ENCODE measurements at regions not wholly inside any gene's neighbourhood (a gene's known extent, or its start where the extent isn't known, plus 50 kb on each side); places are given as distances from the start of the nearest gene placed in this dataset.

DNA sequence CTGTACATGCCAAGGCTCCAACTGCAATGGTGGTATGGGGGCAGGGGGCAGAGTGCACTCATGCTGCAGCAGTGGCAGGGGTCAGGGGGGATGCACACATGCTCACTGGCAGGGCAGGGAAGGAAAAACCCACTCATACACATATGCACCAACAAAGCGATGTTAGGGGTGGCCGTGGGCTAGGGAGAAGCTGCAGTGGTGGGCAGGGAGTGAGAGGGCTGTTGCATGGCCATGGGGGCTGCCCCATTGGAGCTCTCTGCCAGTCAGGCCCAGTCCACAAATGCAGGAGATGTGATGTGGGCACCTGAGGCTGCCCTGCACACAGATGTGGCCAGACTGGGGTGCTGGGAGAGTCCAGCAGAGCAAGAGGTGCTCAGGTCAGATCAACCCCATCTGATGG is 238.1 kb upstream of the NXPH2 start:
- H3K9ac ChIP-seq (ENCODE audit: insufficient read depth in 1 of 2, low read depth in 2 of 2, low read length in 2 of 2) = no peak overlapping the region
- CTCF ChIA-PET (ENCODE audit: low intra/inter-chr PET ratio) = no interaction called here
- H3K27ac ChIP-seq (ENCODE audit: extremely low read depth, low read depth, low read length) = no peak overlapping the region
- no peak overlapping the region for H3K4me2 ChIP-seq (ENCODE audit: insufficient read depth, low read length)
- DNase-seq (ENCODE audit: extremely low read depth in 1 of 4, low spot score in 3 of 4) (no peak), ATAC-seq (no peak), FAIRE-seq (no peak)
- H3K9me3 ChIP-seq (replicated peaks; ENCODE audit: control insufficient read depth, insufficient read depth, low read depth, low read length) = no peaks in the 10 kb centered on the region
- no peaks in the 10 kb centered on the region for H3K27me3 ChIP-seq (ENCODE audit: control insufficient read depth in 2 of 2, insufficient read depth in 2 of 2, low read length in 2 of 2)
- BruUV-seq (replicated peaks) = no TSS peak
- no peaks in the 10 kb centered on the region for H3K4me1 ChIP-seq (replicated peaks in 1 of 2; ENCODE audit: control insufficient read depth in 2 of 2, insufficient read depth in 2 of 2, low read length in 2 of 2)
- H3K36me3 ChIP-seq (ENCODE audit: control insufficient read depth, insufficient read depth, low read length) = no peaks in the 10 kb centered on the region
- no peaks in the 10 kb centered on the region for H3K79me2 ChIP-seq (ENCODE audit: control insufficient read depth, insufficient read depth, low read length)
- H2AFZ ChIP-seq (ENCODE audit: low read depth, low read length) = no peak overlapping the region
- no peak for TF ChIP-seq ETV1 (tag; conservative IDR thresholded peaks at IDR 0.05; ENCODE audit: low read depth)
- POLR2A ChIA-PET = no interaction called here
- no peaks in the 10 kb centered on the region for H3K9me1 ChIP-seq (ENCODE audit: control insufficient read depth, insufficient read depth, low read length)
- intact Hi-C loops (cut with micrococcal nuclease) = no loop called here
- no peaks in the 10 kb centered on the region for H4K20me1 ChIP-seq (replicated peaks; ENCODE audit: control insufficient read depth, insufficient read depth, low read length)
- in situ Hi-C loops (cut with MboI) = no loop called here
- no peak overlapping the region for H3K4me3 ChIP-seq
- WGBS (ENCODE audit: insufficient coverage, low coverage, missing lambda C conversion rate) = 17% methylated on average over 2 of the region's 2 CpGs

DNA sequence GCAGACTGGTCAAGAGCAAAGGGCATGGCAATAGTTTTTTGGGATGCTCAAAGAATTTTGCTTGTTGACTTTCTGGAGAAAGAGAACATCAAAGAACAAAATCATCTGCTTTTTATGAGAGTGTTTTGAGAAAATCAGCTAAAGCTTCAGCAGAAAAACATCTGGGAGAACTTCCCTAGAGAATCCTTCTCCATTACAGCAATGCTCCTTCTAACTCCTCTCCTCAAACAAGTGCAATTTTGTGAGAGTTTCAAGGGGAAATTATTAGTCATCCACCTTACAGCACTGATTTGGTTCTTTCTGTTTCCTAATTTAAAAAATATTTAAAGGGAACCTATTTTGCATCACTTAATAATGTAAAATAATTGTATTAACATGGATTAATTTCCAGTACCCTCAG is 226.9 kb upstream of the NXPH2 start:
- Histone ChIP-seq H3K4me1 (replicated peaks in 1 of 2; ENCODE audit: control insufficient read depth in 2 of 2, insufficient read depth in 2 of 2, low read length in 2 of 2) (no peaks in the 10 kb centered on the region), H3K36me3 (ENCODE audit: control insufficient read depth, insufficient read depth, low read length) (no peaks in the 10 kb centered on the region), H2AFZ (ENCODE audit: low read depth, low read length) (no peak overlapping the region), H3K27me3 (ENCODE audit: control insufficient read depth in 2 of 2, insufficient read depth in 2 of 2, low read length in 2 of 2) (no peaks in the 10 kb centered on the region), H3K9ac (ENCODE audit: insufficient read depth in 1 of 2, low read depth in 2 of 2, low read length in 2 of 2) (no peak overlapping the region), H3K79me2 (ENCODE audit: control insufficient read depth, insufficient read depth, low read length) (no peaks in the 10 kb centered on the region), H3K9me1 (ENCODE audit: control insufficient read depth, insufficient read depth, low read length) (no peaks in the 10 kb centered on the region), H4K20me1 (replicated peaks; ENCODE audit: control insufficient read depth, insufficient read depth, low read length) (no peaks in the 10 kb centered on the region), H3K4me2 (ENCODE audit: insufficient read depth, low read length) (no peak overlapping the region), H3K4me3 (no peak overlapping the region), H3K27ac (ENCODE audit: extremely low read depth, low read depth, low read length) (no peak overlapping the region), H3K9me3 (replicated peaks; ENCODE audit: control insufficient read depth, insufficient read depth, low read depth, low read length) (no peaks in the 10 kb centered on the region; the same call in 1 of the 2 replicates)
- in situ Hi-C loops (cut with MboI) = no loop called here
- ChIA-PET POLR2A (no interaction called here), CTCF (ENCODE audit: low intra/inter-chr PET ratio) (no interaction called here)
- intact Hi-C loops (cut with micrococcal nuclease) = no loop called here
- no peak for TF ChIP-seq TCF7L2 (IDR thresholded peaks at IDR 0.05; ENCODE audit: low read depth, low read length)
- DNase-seq (ENCODE audit: extremely low read depth in 1 of 4, low spot score in 3 of 4) = no peak
- BruUV-seq (replicated peaks) = no TSS peak
- FAIRE-seq = no peak
- no peak for ATAC-seq
